Left colon (tissue), 2 donors: ENCODE measurements at regions not wholly inside any gene's neighbourhood (a gene's known extent, or its start where the extent isn't known, plus 50 kb on each side); places are given as distances from the start of the nearest gene placed in this dataset.
A peak's percentile ranks its signal among the peaks of the same experiment; 100 is the strongest.

Experiments used
- ATAC-seq: fragments of 200-7000 bp; cut with Tn5 transposase; one replicate; pipeline ENCODE4 v1.9.1; 2020; ENCODE audit warnings: mild to moderate bottlenecking, moderate library complexity
- DNase-seq, 2 donors: peaks; one replicate each; pipeline ENCODE4 v3.0.0-alpha.2; 2020
- intact Hi-C, 2 donors: fragments of 100-400 bp; cut with DNase I in 1 of 2; cut with micrococcal nuclease in 1 of 2; formaldehyde crosslinking; loops; one replicate each; pipeline versions ENCODE4 v1.11.2 to v1.14.0; 2022; cut with DNase I, micrococcal nuclease
- donor health status: DM: no; HTN: no; CAD: no.
- donor health status: DM: yes; HTN: yes; CAD: no.

GRCh38 chr6:18584372-18584771 is 197.2 kb downstream of the RNF144B start:
- no peak for DNase-seq
- no peak for ATAC-seq
- intact Hi-C loops = no loop called here

- ATAC-seq (peak; percentile 96), DNase-seq (peak; percentile 46 to 50)
- intact Hi-C loops = no loop called here
Measured at GRCh38 chr6:18585032-18585573, 198.0 kb downstream of the RNF144B start.

- ATAC-seq = no peak
- no peak for DNase-seq
- intact Hi-C loops = no loop called here
Measured at GRCh38 chr6:18586133-18586532, 199.0 kb downstream of the RNF144B start.

GRCh38 chr6:18595774-18596530 is 208.8 kb downstream of the RNF144B start:
- intact Hi-C loops = loop anchor here in 1 of 2 donors (10.0 kb wide), 1 partner anchor 1259 kb away; no protein-coding TSS in a partner anchor
- DNase-seq (peak; percentile 25 to 36), ATAC-seq (peak; percentile 81)

GRCh38 chr6:18596531-18596835 is 209.3 kb downstream of the RNF144B start:
- ATAC-seq (no peak), DNase-seq (no peak)
- intact Hi-C loops = loop anchor here in 1 of 2 donors (10.0 kb wide), 1 partner anchor 1258 kb away; no protein-coding TSS in a partner anchor

GRCh38 chr6:18598551-18599264 is 211.6 kb downstream of the RNF144B start:
- ATAC-seq (no peak), DNase-seq (no peak)
- intact Hi-C loops = loop anchor here in 1 of 2 donors (10.0 kb wide), 1 partner anchor 1256 kb away; no protein-coding TSS in a partner anchor

GRCh38 chr6:18600255-18600654 is 213.1 kb downstream of the RNF144B start:
- no peak for ATAC-seq
- intact Hi-C loops = no loop called here
- DNase-seq = no peak

- intact Hi-C loops = no loop called here
- ATAC-seq = no peak
- no peak for DNase-seq
Measured at GRCh38 chr6:18601516-18602020, 214.4 kb downstream of the RNF144B start.

- ATAC-seq = no peak
Measured at GRCh38 chr6:18602931-18603330, 215.8 kb downstream of the RNF144B start.

GRCh38 chr6:18603361-18603760 is 216.2 kb downstream of the RNF144B start:
- DNase-seq (no peak), ATAC-seq (no peak)
- intact Hi-C loops = no loop called here

More at GRCh38 chr6:18602931-18603330, 215.8 kb downstream of the RNF144B start:
- no peak for DNase-seq
- intact Hi-C loops = no loop called here

- ATAC-seq (no peak), DNase-seq (no peak)
- intact Hi-C loops = no loop called here
Measured at GRCh38 chr6:18605841-18606240, 218.7 kb downstream of the RNF144B start.

- DNase-seq (no peak), ATAC-seq (no peak)
- intact Hi-C loops = no loop called here
Measured at GRCh38 chr6:18609715-18610114, 222.6 kb downstream of the RNF144B start.

GRCh38 chr6:18613319-18613925 is 226.3 kb downstream of the RNF144B start:
- no peak for DNase-seq
- no peak for ATAC-seq
- intact Hi-C loops = no loop called here

GRCh38 chr6:18629571-18629970 is 242.4 kb downstream of the RNF144B start:
- intact Hi-C loops = no loop called here
- ATAC-seq (no peak), DNase-seq (no peak)

GRCh38 chr6:18632670-18633410 is 245.7 kb downstream of the RNF144B start:
- DNase-seq = no peak
- no peak for ATAC-seq
- intact Hi-C loops = no loop called here

GRCh38 chr6:18634912-18635311 is 247.8 kb downstream of the RNF144B start:
- DNase-seq (no peak), ATAC-seq (no peak)
- intact Hi-C loops = no loop called here

GRCh38 chr6:18640134-18640533 is 253.0 kb downstream of the RNF144B start:
- intact Hi-C loops = no loop called here
- ATAC-seq (no peak), DNase-seq (no peak)

GRCh38 chr6:18640754-18641153 is 253.6 kb downstream of the RNF144B start:
- ATAC-seq = no peak
- no peak for DNase-seq
- intact Hi-C loops = no loop called here

GRCh38 chr6:18654821-18655220 is 267.7 kb downstream of the RNF144B start:
- DNase-seq (no peak), ATAC-seq (no peak)
- intact Hi-C loops = no loop called here
